ENCODE measurements at regions not wholly inside any gene's neighbourhood (a gene's known extent, or its start where the extent isn't known, plus 50 kb on each side); places are given as distances from the start of the nearest gene placed in this dataset.

- DNase-seq (ENCODE audit: low spot score): no peak
- TF ChIP-seq CTCF (IDR thresholded peaks at IDR 0.05; ENCODE audit: extremely low read depth, missing control alignments): no peak
These were observed 53.3 kb downstream of the BLID start for GRCh38 chr11:122062763-122063162.

- no peak for TF ChIP-seq CTCF (IDR thresholded peaks at IDR 0.05; ENCODE audit: extremely low read depth, missing control alignments)
- DNase-seq (ENCODE audit: low spot score): no peak
These were observed 56.5 kb downstream of the BLID start for GRCh38 chr11:122059565-122059964.

GRCh38 chr11:122050021-122050690 is 65.9 kb downstream of the BLID start:
- no peak for TF ChIP-seq CTCF (IDR thresholded peaks at IDR 0.05; ENCODE audit: extremely low read depth, missing control alignments)
- DNase-seq (ENCODE audit: low spot score): no peak

GRCh38 chr11:122048401-122048800 is 67.6 kb downstream of the BLID start:
- no peak for TF ChIP-seq CTCF (IDR thresholded peaks at IDR 0.05; ENCODE audit: extremely low read depth, missing control alignments)

GRCh38 chr11:122046846-122047245 is 69.2 kb downstream of the BLID start:
- no peak for DNase-seq (ENCODE audit: low spot score)
- TF ChIP-seq CTCF (IDR thresholded peaks at IDR 0.05; ENCODE audit: extremely low read depth, missing control alignments): no peak

More at GRCh38 chr11:122048401-122048800, 67.6 kb downstream of the BLID start:
- DNase-seq (ENCODE audit: low spot score): no peak

GRCh38 chr11:122046438-122046837 is 69.6 kb downstream of the BLID start:
- no peak for TF ChIP-seq CTCF (IDR thresholded peaks at IDR 0.05; ENCODE audit: extremely low read depth, missing control alignments)

GRCh38 chr11:122045181-122045586 is 70.8 kb downstream of the BLID start:
- no peak for DNase-seq (ENCODE audit: low spot score)
- no peak for TF ChIP-seq CTCF (IDR thresholded peaks at IDR 0.05; ENCODE audit: extremely low read depth, missing control alignments)

More at GRCh38 chr11:122046438-122046837, 69.6 kb downstream of the BLID start:
- no peak for DNase-seq (ENCODE audit: low spot score)

All from GM20000 (cell line).